Neural cell (in vitro differentiated cells): ENCODE measurements at regions not wholly inside any gene's neighbourhood (a gene's known extent, or its start where the extent isn't known, plus 50 kb on each side); places are given as distances from the start of the nearest gene placed in this dataset.

Experiments
- H2AFZ ChIP-seq: fragments of 200-600, 300-800 bp; sonication (generic), shearing (Covaris generic); 2 replicates; pipeline ENCODE4 v1.6.0; 2014; ENCODE audit warnings: low read depth, mild to moderate bottlenecking, antibody characterized with exemption, low read length, moderate library complexity
- H3F3A ChIP-seq: fragments of 200-600 bp; shearing (Covaris generic); 2 replicates; pipeline ENCODE4 v1.6.1; 2016; ENCODE audit warnings: mild to moderate bottlenecking, moderate library complexity, mixed read lengths, antibody characterized with exemption, low read length; ENCODE audit not compliant: insufficient read depth, poor library complexity, severe bottlenecking
- H3K27ac ChIP-seq: fragments of 200-600, 300-800 bp; sonication (generic), shearing (Covaris generic); 2 replicates; pipeline ENCODE4 v1.5.1; 2014; ENCODE audit warnings: mild to moderate bottlenecking, low read length, moderate library complexity
- H3K27me3 ChIP-seq: fragments of 300-800, 200-600 bp; sonication (generic), shearing (Covaris generic); 2 replicates; pipeline ENCODE4 v1.6.0; 2014; ENCODE audit warnings: mild to moderate bottlenecking, low read depth, low read length, moderate library complexity; ENCODE audit not compliant: insufficient read depth
- H3K36me3 ChIP-seq: fragments of 300-800, 200-600 bp; sonication (generic), shearing (Covaris generic); 2 replicates; pipeline ENCODE4 v1.5.1; 2014; ENCODE audit warnings: mild to moderate bottlenecking, antibody characterized with exemption, low read length, moderate library complexity; ENCODE audit not compliant: insufficient read depth
- H3K4me2 ChIP-seq: fragments of 300-800, 200-600 bp; sonication (generic), shearing (Covaris generic); 2 replicates; pipeline ENCODE4 v1.6.0; 2014; ENCODE audit warnings: mild to moderate bottlenecking, low read length
- H3K4me3 ChIP-seq: fragments of 300-800, 200-600 bp; sonication (generic), shearing (Covaris generic); 2 replicates; pipeline ENCODE4 v1.5.1; 2014; ENCODE audit warnings: mild to moderate bottlenecking, low read length, moderate library complexity
- H3K79me2 ChIP-seq: fragments of 200-600 bp; shearing (Covaris generic); replicated peaks from 2 replicates; pipeline ENCODE4 v1.6.0; 2014; ENCODE audit warnings: mild to moderate bottlenecking, low read length, moderate library complexity; ENCODE audit not compliant: insufficient read depth
- H3K9ac ChIP-seq: fragments of 300-800, 200-600 bp; sonication (generic), shearing (Covaris generic); 2 replicates; pipeline ENCODE4 v1.6.1; 2016; ENCODE audit warnings: mild to moderate bottlenecking, low read length, mixed read lengths
- H3K9me2 ChIP-seq: fragments of 200-600 bp; shearing (Covaris generic); 2 replicates; pipeline ENCODE4 v1.6.1; 2016; ENCODE audit warnings: mild to moderate bottlenecking, low read length, mixed read lengths; ENCODE audit not compliant: insufficient read depth
- H3K9me3 ChIP-seq: fragments of 200-600, 300-800 bp; sonication (generic), shearing (Covaris generic); 2 replicates; pipeline ENCODE4 v1.6.1; 2016; ENCODE audit warnings: mild to moderate bottlenecking, mixed run types, low read length, moderate library complexity, mixed read lengths
- H4K20me1 ChIP-seq: fragments of 200-600 bp; shearing (Covaris generic); 2 replicates; pipeline ENCODE4 v1.6.1; 2016; ENCODE audit warnings: mild to moderate bottlenecking, mixed run types; ENCODE audit not compliant: insufficient read depth
- EZH2 ChIP-seq: fragments of 200-600, 300-800 bp; shearing (Covaris generic), sonication (generic); IDR thresholded peaks from 2 replicates; pipeline ENCODE4 v1.6.1; 2014; ENCODE audit warnings: antibody characterized with exemption, low read length, borderline replicate concordance, mild to moderate bottlenecking; ENCODE audit not compliant: insufficient read depth, poor library complexity, severe bottlenecking
- MXI1 ChIP-seq: fragments of 450-650 bp; conservative IDR thresholded peaks from 2 replicates; pipeline ENCODE4 v1.6.1; 2014; ENCODE audit warnings: antibody characterized with exemption, mild to moderate bottlenecking; ENCODE audit not compliant: poor library complexity, severe bottlenecking
- POLR2AphosphoS5 ChIP-seq: IDR thresholded peaks from 2 replicates; pipeline ENCODE4 v1.6.1; 2012
- RAD21 ChIP-seq: fragments of 450-650 bp; conservative IDR thresholded peaks from 2 replicates; pipeline ENCODE4 v1.6.1; 2014; ENCODE audit warnings: antibody characterized with exemption, mild to moderate bottlenecking, moderate library complexity
- SMC3 ChIP-seq: fragments of 450-650 bp; conservative IDR thresholded peaks from 2 replicates; pipeline ENCODE4 v1.6.1; 2014; ENCODE audit warnings: antibody characterized with exemption, mild to moderate bottlenecking, moderate library complexity; ENCODE audit not compliant: poor library complexity
- TAF1 ChIP-seq: IDR thresholded peaks from 2 replicates; pipeline ENCODE4 v1.6.1; 2012; ENCODE audit warnings: low read depth
- TF ChIP-seq, protein P1 (sequence below): IDR thresholded peaks from 2 replicates; pipeline ENCODE4 v1.6.1; 2012; ENCODE audit warnings: borderline replicate concordance
- TF ChIP-seq, protein P2 (sequence below): fragments of 450-650 bp; IDR thresholded peaks from 2 replicates; pipeline ENCODE4 v1.5.1; 2014; ENCODE audit warnings: antibody characterized with exemption, mild to moderate bottlenecking, moderate library complexity; ENCODE audit not compliant: poor library complexity, severe bottlenecking

DNA sequence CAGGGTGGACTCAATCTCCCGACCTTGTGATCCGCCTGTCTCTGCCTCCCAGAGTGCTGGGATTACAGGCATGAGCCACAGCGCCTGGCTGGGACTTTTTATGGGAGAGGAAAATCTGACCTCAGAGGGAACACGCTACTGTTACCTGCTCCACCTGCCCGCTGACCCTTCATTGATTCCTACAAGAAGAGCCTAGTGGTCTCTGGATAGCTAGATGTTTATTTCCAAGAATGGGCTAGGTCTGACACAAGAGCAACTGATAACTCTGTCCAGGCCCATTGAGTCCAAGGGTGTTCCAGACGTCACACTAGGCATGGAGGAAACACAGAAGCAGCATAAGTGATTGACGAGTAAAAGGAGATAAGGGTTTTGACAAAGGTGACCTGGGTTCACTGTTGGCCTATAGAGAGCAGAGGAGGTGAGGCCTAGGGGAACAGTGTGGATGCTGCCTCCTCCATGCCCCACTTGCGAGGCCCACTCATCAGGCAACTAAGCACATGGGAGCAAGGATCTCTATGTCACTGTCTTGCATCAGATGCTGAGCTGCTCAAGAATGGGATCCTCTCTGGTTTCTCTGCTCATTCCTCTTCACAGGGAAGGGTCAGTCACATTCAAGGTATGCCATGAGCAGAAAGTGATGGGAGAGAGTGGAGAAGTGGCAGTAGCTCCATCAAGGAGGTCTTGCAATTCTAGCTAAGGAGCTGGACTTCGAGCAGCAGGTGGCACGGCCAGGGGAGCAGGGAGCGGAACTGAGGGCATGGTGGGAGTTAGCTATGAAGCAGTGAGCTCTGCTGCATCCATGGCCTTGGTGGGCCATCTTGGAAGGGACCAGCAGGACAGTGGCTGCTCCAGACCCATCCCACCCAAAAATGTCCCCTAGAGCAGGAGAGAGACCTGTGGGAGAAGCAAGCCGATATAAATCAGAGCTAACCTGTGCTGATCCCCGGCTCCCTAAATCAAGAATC is 145.2 kb downstream of the WSCD1 start:
- TF ChIP-seq, protein P1, sequence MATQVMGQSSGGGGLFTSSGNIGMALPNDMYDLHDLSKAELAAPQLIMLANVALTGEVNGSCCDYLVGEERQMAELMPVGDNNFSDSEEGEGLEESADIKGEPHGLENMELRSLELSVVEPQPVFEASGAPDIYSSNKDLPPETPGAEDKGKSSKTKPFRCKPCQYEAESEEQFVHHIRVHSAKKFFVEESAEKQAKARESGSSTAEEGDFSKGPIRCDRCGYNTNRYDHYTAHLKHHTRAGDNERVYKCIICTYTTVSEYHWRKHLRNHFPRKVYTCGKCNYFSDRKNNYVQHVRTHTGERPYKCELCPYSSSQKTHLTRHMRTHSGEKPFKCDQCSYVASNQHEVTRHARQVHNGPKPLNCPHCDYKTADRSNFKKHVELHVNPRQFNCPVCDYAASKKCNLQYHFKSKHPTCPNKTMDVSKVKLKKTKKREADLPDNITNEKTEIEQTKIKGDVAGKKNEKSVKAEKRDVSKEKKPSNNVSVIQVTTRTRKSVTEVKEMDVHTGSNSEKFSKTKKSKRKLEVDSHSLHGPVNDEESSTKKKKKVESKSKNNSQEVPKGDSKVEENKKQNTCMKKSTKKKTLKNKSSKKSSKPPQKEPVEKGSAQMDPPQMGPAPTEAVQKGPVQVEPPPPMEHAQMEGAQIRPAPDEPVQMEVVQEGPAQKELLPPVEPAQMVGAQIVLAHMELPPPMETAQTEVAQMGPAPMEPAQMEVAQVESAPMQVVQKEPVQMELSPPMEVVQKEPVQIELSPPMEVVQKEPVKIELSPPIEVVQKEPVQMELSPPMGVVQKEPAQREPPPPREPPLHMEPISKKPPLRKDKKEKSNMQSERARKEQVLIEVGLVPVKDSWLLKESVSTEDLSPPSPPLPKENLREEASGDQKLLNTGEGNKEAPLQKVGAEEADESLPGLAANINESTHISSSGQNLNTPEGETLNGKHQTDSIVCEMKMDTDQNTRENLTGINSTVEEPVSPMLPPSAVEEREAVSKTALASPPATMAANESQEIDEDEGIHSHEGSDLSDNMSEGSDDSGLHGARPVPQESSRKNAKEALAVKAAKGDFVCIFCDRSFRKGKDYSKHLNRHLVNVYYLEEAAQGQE = no peak
- TF ChIP-seq POLR2AphosphoS5 (no peak), MXI1 (no peak), TAF1 (no peak), RAD21 (no peak), EZH2 (no peak)
- TF ChIP-seq, protein P2, sequence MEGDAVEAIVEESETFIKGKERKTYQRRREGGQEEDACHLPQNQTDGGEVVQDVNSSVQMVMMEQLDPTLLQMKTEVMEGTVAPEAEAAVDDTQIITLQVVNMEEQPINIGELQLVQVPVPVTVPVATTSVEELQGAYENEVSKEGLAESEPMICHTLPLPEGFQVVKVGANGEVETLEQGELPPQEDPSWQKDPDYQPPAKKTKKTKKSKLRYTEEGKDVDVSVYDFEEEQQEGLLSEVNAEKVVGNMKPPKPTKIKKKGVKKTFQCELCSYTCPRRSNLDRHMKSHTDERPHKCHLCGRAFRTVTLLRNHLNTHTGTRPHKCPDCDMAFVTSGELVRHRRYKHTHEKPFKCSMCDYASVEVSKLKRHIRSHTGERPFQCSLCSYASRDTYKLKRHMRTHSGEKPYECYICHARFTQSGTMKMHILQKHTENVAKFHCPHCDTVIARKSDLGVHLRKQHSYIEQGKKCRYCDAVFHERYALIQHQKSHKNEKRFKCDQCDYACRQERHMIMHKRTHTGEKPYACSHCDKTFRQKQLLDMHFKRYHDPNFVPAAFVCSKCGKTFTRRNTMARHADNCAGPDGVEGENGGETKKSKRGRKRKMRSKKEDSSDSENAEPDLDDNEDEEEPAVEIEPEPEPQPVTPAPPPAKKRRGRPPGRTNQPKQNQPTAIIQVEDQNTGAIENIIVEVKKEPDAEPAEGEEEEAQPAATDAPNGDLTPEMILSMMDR = no peak

DNA sequence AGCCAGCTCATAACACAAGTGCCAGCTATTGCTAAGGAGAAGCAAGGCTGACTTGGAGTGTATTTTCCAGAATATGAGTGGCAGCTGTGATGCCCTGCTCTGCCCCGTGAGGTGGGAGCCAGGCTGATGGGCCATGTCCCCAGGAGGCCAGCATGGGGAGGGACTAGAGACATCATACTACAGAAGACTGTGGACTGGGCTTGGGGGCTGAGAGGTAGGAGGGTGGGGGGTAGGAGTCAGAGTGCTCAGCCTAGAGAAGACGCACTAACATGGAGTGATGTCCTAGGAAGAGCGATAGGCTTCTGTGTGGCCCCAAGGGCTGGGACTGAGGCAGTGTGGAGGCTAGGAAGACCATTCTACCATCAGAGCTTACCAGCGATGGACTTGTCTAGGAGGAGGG is 143.7 kb downstream of the WSCD1 start:
- TF ChIP-seq EZH2 = no peak
- TF ChIP-seq, protein P2 = no peak
- TF ChIP-seq SMC3 = no peak
- no peak for TF ChIP-seq RAD21
- H3K79me2 ChIP-seq = no peaks in the 10 kb centered on the region
- H3K9ac ChIP-seq = no peak overlapping the region
- no peaks in the 10 kb centered on the region for H3K27me3 ChIP-seq
- no peaks in the 10 kb centered on the region for H3F3A ChIP-seq
- H2AFZ ChIP-seq = no peak overlapping the region
- no peaks in the 10 kb centered on the region for H3K9me2 ChIP-seq
- no peak overlapping the region for H3K4me3 ChIP-seq
- no peaks in the 10 kb centered on the region for H3K36me3 ChIP-seq
- H3K9me3 ChIP-seq = no peaks in the 10 kb centered on the region
- no peak overlapping the region for H3K4me2 ChIP-seq
- H3K27ac ChIP-seq = no peak overlapping the region
- H4K20me1 ChIP-seq = no peaks in the 10 kb centered on the region

More for the DNA sequence above, 145.2 kb downstream of the WSCD1 start:
- H3K9ac ChIP-seq = no peak overlapping the region
- no peak overlapping the region for H3K4me2 ChIP-seq
- H3K27me3 ChIP-seq = no peaks in the 10 kb centered on the region
- no peaks in the 10 kb centered on the region for H3F3A ChIP-seq
- H3K27ac ChIP-seq = no peak overlapping the region
- no peaks in the 10 kb centered on the region for H3K79me2 ChIP-seq
- H4K20me1 ChIP-seq = no peaks in the 10 kb centered on the region
- no peaks in the 10 kb centered on the region for H3K9me3 ChIP-seq
- H3K4me3 ChIP-seq = no peak overlapping the region
- H3K9me2 ChIP-seq = no peaks in the 10 kb centered on the region
- no peak overlapping the region for H2AFZ ChIP-seq
- no peaks in the 10 kb centered on the region for H3K36me3 ChIP-seq
